ELF-1 (cell line): ENCODE measurements at regions not wholly inside any gene's neighbourhood (a gene's known extent, or its start where the extent isn't known, plus 50 kb on each side); places are given as distances from the start of the nearest gene placed in this dataset.

Experiments
- DNase-seq: peaks from one replicate; pipeline ENCODE4 v3.0.0-alpha.2; 2016; ENCODE audit warnings: low read depth, low spot score

DNA sequence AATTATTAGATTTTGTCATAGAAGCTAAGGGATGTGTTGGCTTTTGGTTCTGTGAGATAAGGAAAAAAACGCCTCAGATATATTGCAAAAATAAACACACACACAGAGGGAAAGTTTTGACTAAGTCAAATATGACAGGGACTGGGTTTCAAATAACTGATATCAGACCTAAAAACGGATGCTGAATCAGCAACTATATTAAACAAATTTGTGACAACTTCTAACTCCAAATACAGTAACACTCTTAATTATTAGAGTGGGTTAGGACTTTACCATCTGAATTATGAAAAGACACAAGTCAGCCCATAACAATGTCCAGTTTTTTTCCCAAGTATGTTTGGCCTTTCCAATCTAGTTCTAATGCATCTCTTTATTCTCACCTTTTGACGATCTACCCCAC is 2693.1 kb downstream of the ARAP2 start:
- no peak for DNase-seq

- no peak for DNase-seq
Observed at GRCh38 chr4:33561259-33561658, 2683.1 kb downstream of the ARAP2 start.

- no peak for DNase-seq
Observed at GRCh38 chr4:33566649-33567048, 2677.7 kb downstream of the ARAP2 start.

DNA sequence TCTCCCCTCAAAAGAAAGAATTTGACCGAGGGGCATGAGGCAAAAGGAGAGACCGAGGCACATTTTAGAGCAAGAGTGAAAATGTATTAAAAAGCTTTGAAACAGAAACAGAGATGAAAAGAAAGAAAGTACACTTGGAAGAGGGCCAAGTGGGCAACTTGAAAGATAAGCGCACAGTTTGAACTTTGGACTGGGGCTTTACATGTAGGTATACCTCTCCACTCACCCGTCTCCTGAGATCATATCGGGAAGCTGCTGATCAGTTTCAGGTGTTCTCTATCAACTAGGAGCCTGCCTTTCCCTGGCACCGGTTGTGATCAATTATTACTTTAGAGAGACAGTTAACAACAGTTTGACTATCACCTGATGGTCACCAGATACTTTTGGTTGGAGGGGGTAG is 2666.5 kb downstream of the ARAP2 start:
- no peak for DNase-seq

- DNase-seq: no peak
Observed at GRCh38 chr4:33579951-33580350, 2664.4 kb downstream of the ARAP2 start.

DNA sequence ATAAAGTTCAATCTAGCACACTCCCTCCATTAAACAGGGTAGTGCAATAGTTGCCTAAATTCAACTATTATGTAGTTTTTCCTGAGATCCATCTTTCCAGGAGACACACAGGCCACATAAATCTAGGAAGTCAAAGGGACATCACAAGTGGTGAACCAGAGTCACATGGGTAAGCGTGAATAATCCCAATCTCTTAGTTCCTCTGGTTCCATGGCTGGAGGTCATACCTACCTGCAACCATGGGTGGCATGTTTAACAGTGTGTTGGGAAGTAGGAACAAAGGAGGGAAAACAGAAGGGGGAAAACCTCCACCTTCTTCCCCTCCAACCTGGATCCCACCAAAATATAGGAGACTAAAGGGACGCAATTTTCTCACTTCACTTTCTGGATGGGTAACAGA is 2651.6 kb downstream of the ARAP2 start:
- DNase-seq: no peak

- no peak for DNase-seq
Observed at GRCh38 chr4:33606951-33607350, 2637.4 kb downstream of the ARAP2 start.

DNA sequence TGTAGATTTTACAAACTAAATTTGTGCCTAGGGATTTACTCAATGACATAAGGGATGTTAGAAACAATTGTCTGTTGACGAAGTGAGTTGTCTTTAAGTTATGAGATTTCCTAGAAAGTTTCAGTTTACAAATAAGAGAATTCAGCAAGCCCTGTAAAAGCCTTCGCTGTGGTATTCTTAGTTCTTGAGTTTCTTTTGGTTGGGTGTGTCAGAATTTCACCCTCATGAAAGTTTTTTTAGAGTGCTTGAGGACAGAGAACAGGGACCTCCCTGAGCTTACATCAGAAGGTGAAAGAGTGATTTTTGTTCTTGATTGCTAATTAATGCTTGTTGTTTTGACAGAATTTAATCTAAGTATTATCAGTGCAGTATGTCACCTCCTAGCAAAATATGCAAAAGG is 2628.2 kb downstream of the ARAP2 start:
- no peak for DNase-seq

GRCh38 chr4:33625748-33626147 is 2618.6 kb downstream of the ARAP2 start:
- DNase-seq: peak; percentile 3

DNA sequence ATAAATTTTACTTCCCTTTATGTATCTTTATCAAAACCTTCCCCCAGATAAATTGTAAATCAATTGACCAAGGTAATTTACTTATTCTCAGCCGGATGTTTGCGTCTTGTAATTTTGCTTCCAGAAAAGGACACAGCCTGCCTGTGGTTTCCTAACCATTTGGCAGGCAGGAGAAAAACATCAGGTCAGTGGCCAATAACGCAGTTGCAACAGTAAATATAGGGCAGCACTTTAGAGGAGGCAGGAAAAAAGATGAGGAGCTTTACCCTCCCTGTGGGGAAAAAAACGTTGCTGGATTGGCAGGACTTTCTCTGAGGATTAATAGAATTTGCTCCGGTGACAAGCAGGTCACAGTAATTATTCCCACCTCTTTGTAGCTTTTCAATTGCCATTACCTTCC is 2618.1 kb downstream of the ARAP2 start:
- no peak for DNase-seq

DNA sequence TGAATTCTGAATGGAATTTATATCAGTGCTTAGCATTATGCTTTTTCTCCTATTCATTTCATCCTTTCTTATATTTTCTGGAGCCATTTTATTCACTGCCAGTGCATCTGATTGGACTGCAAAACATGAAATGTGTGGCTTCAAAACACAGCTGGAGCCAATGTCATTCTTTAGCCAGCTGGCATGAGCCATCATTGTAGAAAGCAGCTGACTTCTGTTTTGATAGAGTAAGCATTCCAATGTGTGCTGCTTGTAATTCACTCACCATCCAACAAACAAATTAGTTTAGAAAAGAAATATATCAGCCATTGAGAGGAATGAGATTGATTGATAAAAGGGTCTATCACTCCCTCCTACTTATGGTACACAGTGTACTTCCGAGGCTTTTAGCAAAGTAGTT is 2616.0 kb downstream of the ARAP2 start:
- DNase-seq: no peak

- DNase-seq: peak; percentile 2
Observed at GRCh38 chr4:33649015-33649414, 2595.3 kb downstream of the ARAP2 start.

DNA sequence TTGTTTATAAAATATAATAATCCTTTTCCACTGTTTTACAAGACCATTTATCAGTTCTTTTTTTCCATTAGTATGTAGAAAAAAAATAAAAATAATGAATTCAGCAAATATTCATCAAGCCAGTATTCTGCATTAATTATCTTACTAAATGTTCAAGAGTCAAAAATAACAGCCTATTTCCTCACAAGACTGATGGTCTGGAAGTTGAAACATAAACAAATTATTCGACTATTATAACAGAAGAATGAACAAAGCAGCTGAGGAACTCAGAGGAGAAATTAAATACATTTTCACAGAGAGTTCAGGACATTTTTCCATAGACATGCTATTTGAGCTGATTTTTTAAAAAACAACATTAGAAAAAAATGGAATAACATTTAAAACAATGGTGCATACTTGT is 2594.8 kb downstream of the ARAP2 start:
- DNase-seq: no peak

DNA sequence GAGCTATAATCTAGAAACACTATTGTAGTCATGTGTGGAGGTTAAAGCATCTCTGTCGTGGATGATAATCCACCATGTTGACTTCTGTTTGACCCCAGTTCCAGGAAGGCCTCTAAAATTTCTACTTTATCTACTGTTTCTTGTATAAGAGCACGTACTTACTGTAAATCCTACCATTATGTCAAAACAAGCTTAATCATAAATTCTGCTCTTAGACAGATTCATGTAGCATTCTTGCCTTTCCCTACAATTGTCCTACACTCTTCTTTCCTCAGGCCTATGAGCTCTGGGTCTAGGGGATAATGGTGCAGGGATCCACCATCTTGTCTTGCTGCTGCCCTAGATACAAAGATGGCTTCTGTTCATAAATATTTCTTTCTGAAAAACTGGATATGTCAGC is 2594.3 kb downstream of the ARAP2 start:
- no peak for DNase-seq

DNA sequence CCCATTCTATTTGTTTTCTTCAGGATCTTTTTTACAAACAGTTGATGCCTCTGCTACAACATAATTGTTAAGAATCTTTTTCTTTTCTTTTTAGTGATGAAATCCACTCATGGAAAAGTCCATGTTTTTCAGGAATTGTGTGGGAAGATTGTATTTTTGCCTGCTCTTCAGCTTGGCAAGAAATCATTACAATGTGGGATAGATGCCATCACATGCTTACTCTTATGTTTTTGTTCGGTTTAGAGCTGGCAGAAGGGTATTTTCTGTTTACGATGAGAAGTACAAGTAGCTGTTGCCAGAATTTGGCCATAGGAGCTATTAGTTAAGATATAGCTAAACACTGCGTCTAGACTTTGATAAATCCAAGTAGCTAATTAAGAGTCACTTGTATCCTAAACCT is 2585.3 kb downstream of the ARAP2 start:
- DNase-seq: no peak

DNA sequence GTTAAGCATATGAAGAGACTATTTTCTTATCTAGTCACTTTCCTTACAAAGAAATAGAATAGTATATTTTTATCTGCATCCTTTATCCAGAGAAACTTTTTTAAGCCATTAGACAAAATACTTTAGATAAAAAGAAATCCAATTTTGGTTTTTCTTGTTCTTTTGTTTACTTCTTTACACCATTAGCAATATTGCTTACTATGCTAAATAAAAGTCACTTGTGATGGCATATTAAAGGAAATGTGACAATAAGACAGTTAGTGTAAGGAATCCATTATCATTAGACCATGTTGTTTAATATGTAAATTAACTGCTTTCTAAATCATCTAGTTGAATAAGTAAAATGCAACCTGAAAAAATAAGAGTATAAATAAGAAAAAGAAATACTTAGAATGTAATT is 2582.7 kb downstream of the ARAP2 start:
- DNase-seq: no peak

DNA sequence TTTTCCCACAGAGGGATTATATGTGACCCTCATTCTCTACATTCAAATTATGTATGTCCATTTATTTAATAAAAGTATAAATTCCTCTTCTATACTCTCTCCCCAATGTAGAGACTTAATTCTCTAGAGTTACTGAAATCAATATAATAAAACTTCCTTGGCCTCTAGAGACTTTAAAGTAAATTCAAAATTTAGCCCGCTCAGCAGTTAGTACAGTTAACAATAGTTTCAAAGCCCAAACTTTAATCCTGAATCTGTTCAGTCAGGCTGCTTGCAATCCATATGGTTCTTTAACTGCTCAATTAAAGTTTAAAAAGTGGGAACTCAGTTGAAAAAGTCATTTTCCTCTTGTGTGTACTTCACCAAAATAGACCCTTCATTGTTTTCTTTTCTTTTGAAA is 2558.4 kb downstream of the ARAP2 start:
- no peak for DNase-seq

GRCh38 chr4:33696041-33696440 is 2548.3 kb downstream of the ARAP2 start:
- no peak for DNase-seq

DNA sequence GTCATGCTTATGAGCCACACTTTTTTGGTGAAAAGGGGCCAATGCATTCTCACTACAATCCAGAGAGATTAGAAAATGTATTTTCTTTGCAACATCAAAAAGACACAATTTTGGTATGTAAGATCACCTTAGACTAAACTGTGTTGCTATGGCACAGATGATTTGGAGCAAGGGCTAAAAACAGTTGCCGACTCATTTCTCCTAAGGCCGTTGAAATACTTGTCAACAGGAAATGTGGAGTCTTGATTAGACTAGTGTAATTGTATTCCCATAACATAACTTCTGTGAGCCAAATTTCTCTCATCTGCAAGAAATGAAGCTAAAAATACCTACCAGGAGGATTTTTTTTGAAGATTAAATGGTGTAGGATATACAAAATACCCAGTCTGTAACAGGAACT is 2547.7 kb downstream of the ARAP2 start:
- no peak for DNase-seq

- DNase-seq: no peak
Observed at GRCh38 chr4:33709247-33709646, 2535.1 kb downstream of the ARAP2 start.

- DNase-seq: no peak
Observed at GRCh38 chr4:33711826-33712225, 2532.5 kb downstream of the ARAP2 start.

DNA sequence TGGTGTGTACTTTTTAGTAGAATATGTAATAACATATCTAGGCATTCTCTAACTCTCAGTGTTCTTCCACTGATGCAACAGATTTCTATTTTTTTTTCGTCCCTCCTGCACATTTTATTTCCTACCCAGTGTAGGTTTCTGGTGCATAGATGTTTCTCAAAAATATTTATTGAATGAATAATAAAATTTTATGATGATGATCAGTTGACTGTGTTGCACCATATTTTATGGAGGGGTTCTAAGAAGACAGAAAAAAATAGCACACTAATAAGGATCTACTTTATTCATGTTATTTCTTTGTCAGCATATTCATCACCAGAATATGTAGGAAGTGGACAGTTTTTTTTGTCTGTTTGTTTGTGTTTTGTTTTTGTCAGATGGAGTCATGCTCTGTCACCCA is 2529.3 kb downstream of the ARAP2 start:
- DNase-seq: no peak

- DNase-seq: no peak
Observed at GRCh38 chr4:33715841-33716395, 2528.4 kb downstream of the ARAP2 start.

GRCh38 chr4:33722254-33722653 is 2522.1 kb downstream of the ARAP2 start:
- no peak for DNase-seq
